ENCODE measurements at regions not wholly inside any gene's neighbourhood (a gene's known extent, or its start where the extent isn't known, plus 50 kb on each side); places are given as distances from the start of the nearest gene placed in this dataset.

DNA sequence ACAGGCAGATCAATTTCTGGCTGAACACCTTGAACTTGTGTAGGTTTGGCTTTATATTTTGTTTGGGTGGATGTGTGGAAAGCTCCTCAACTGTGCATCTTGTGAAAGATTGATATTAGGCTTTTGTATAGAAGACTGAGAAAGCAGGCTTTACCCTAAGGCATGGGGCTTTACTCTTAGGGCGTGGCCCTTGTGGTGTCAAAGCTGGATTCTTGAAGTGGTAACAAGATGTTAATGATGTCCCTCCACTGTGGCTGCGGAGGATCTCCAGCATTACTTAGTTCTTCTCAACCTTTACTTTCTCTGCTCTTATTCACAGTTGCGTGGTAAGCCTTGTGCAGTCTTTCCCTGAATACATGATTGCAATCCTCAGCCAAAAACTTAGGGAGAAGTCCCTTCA is 54.1 kb upstream of the HECTD2 start:
- DNase-seq, result no peak
- Mint-ChIP-seq H3K9me3 (ENCODE audit: insufficient read depth) (no peaks in the 10 kb centered on the region), H3K4me3 (no peak overlapping the region), H3K4me1 (ENCODE audit: low read depth) (no peaks in the 10 kb centered on the region), H3K27me3 (ENCODE audit: low read depth) (peaks cover 8% of the 10 kb centered on the region), H3K27ac (no peak overlapping the region), H3K36me3 (ENCODE audit: low read depth) (no peaks in the 10 kb centered on the region)
- POLR2A ChIA-PET, result no interaction called here
- no peak for ATAC-seq
- CTCF ChIA-PET, result interaction anchor here (0.6 kb wide), 1 partner anchor 85 kb away, joined by 3 read pairs; no protein-coding TSS in a partner anchor

DNA sequence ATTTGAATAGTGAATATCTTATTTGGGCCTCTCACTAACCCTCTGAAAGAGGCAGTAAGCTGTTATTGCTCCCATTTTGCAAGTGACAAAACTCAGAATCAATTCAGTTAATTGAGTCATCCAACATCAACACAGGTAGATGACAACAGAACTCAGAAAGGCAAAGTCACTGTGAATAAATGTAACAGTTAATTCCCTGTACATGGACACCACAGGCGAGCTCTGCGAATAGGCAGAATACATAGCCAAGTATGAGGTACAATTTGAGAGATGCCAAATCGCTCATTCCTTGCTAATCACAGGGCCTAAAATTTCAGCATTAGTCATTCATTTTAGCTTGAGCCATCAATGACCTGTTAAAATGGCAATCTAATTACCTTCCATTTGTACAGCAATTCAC is 52.6 kb upstream of the HECTD2 start:
- ATAC-seq, result no peak
- CTCF ChIA-PET, result no interaction called here

More for the DNA sequence above, 52.6 kb upstream of the HECTD2 start:
- H3K27ac Mint-ChIP-seq, result no peak overlapping the region
- DNase-seq, result no peak
- no peaks in the 10 kb centered on the region for H3K4me1 Mint-ChIP-seq (ENCODE audit: low read depth)
- H3K9me3 Mint-ChIP-seq (ENCODE audit: insufficient read depth), result no peaks in the 10 kb centered on the region
- no peaks in the 10 kb centered on the region for H3K36me3 Mint-ChIP-seq (ENCODE audit: low read depth)
- peaks cover 13% of the 10 kb centered on the region for H3K27me3 Mint-ChIP-seq (ENCODE audit: low read depth)
- POLR2A ChIA-PET, result no interaction called here
- H3K4me3 Mint-ChIP-seq, result no peak overlapping the region
